HG03159 (cell line): ENCODE measurements at regions not wholly inside any gene's neighbourhood (a gene's known extent, or its start where the extent isn't known, plus 50 kb on each side); places are given as distances from the start of the nearest gene placed in this dataset.

Experiments
- ATAC-seq: cut with Tn5 transposase; IDR thresholded peaks from one replicate; pipeline ENCODE4 v1.9.1; 2021; ENCODE audit warnings: mild to moderate bottlenecking, moderate library complexity; ENCODE audit not compliant: unreplicated experiment

DNA sequence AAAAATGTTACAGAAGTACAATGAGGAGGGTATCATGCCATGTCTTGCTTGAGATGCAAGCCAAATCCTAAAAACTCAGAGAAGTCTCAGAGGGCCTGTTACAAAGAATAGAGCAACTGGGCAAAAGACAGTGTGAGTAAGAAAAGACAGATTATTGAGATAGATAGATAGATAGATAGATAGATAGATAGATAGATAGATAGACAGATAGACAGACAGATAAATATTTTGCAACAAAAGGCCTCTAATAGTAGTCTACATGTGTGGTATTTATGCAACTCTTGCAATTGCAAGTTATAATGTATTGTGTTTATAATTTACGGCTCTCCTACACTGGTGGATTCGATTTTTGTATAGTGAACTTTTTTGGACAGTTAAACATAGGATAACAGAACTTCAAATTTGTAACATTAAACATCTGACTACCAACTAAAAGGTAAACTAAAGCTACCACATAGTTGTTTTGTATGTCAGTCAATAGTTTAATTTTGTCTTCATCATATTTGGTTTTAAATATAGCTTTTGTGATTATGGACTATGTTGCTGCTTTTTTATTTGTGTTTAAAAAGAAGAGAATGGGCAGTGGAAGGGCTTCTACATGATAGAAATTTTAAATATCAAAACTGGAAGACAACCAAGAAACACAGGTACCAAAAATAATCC lies 740.7 kb upstream of the LRRTM4 start:
- ATAC-seq: no peak

DNA sequence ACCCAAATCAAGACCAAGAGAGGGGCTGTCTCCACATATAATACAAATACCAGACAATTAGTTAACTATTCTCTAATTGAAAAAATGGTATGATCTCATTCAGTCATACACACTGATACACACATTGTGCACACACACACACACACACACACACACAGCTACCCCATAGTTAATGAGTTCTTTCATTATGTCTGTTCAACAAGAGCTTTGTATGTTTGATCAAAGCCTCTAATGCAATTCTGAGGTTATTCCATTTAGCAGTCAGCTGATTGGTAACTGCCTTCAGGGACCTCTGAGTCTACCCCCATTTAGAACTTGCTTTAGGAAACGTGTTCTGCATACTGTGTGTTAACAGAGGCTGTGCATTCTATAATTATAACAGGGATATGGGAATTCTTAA lies 741.4 kb upstream of the LRRTM4 start:
- no peak for ATAC-seq

DNA sequence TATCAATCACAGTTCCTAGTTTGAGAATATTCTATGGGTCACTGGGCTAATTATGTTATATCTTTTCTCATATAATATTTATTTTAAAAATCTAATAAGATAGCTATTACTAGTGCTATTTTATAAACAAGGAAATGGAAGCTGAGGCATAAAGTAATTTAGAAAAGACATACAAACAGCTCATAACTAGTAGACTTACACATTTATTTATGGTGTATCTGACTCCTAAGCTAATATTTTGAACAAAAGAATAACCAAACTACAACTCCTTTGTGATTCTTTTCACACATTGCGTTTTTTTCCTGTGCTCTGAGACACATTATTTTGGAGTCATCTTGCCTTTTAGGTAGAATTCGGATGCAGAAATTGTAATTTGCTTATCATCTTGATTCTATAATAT lies 742.0 kb upstream of the LRRTM4 start:
- ATAC-seq: no peak

DNA sequence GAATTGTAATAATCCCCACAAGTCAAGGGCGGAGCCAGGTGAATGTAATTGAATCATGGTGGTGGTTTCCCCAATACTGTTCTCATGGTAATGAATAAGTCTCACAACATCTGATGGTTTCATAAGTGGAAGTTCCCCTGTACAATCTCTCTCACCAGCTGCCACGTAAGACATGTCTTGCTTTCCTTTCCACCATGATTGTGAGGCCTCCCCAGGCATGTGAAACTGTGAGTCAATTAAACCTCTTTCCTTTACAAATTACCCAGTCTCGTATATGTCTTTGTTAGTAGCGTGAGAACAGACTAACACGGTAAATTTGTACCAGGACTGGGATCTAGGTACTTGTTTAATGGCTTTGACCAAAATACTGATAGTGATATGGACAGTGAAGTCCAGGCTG lies 744.3 kb upstream of the REG3G start:
- ATAC-seq: no peak

DNA sequence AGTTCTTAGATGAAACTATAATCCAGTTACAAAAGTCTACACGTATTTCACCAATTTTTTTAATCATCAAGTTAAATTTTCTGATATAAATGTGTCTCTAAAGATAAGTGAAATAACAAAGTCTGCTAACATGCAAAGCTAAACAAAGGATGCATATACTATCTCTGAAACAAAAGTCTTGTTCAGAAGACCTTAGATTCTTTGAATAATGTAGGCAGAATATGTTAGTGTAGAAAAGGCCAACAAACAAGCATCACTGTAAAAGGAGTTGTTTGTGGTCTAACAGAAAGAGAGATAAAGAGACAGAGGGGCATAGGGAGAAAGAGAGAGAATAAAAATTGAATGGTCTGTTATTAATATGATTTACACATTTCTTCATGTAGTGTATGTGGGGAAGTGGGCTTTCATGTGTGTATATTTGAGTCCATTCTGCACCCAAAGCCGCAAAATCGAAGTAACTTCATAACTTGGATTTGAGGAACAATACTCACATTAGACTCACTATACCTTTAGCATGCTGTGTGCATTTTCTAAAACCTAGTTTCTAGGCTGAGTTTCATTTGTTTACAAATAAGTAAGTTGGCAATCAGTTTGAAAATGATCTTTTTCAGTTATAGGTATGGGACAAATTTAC lies 734.8 kb upstream of the REG3G start:
- no peak for ATAC-seq

DNA sequence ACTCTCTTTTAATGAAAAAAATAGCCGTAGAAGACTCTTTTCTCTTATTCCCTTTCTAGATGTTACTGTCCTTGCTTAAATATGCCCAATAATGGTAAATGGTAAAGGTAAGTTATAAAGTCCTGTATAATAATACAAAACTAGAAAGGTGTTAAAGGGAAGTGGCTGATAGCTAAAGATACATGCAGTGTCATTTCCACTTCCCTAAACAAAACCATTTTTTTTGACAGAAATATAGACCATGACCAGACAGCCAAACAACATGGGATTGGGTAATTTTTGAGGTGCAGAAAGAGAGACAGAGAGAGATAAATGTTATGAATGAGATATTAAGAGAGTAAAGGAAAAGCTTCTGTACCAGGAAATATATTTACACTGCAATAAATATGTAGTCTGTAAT lies 731.7 kb upstream of the REG3G start:
- ATAC-seq: no peak

DNA sequence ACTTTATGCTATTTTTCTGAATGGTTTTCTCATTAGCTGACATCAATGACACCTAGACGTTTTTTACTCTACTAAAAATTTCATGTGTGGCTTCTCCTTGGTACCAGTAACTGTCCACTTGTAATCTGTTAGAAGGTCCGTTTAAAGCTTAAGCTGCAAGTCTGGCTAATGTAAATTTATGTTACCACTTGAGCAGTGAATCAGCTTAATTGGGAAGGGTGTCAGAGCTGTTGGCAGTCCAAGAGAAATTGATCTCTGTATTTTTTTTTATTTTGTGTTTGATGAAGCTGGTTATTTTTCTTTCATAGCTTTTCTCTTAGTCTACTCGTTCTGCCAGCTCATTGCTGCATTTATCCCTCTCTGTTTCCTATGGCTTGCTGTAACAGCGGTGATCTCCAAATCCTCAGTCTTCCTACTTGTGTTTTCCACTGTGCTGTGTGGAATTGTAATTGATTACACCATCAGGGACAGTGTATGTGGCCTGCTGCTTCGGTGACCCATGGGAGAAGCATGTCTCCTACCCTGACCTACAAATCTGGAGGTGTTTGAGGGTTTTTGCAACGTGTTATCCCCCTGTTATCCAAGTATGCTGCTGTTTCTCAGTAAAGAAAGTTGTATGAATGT lies 724.2 kb upstream of the REG3G start:
- ATAC-seq: no peak

DNA sequence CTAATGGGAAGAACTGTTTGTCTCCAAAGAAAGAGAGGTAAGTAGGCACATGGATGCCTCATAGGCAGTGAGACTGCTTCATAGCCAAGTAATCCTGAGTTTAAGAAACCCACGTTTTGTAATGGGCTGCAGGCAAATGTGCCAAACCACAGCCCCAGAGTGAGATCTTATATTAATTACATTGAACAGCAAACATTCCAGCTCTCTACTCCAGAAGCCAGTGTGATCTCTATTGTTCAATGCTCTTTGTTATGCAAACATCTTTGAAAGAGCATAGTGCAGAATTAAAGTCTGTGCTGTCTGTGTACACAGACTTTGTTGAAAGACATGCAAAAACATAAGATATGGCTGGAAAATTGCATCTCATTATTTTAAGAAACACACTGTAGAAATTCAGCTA lies 720.8 kb upstream of the REG3G start:
- ATAC-seq: no peak

DNA sequence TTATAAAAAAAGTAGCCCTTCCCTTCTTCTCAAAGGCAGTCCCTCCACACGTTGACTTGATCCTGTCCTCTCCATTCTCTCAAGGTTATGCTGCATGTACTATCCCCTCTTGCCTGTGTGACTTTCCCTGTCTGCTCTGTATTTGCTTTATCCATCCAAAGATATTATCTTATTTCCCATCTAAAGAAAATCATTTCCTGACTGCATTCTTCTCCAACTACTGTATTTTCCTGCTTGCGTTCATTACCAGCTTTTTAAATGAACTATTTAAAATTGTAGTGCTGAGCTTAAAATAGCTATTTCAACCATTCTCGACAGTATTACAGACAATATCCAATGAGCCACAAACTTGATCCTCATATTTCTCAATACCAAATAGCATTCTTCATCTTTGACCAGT lies 716.0 kb upstream of the REG3G start:
- ATAC-seq: no peak

DNA sequence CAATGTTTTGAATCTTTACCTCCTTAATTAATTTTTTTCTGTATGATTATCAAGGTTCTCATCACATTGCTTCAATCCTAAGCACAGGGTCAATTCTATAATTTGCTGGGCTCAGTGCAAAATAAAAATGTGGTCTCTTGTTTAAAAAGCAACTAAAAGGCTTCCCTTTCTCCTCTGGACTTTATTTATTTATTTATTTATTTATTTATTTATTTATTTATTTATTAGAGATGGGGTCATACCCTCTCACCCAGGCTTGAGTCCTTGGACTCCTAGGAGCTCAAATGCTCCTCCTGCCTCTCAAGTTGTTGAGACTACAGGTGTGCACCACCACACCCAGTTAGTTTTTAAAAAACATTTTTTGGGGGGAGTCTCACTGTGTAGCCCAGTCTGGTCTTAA lies 710.1 kb upstream of the REG3G start:
- no peak for ATAC-seq

DNA sequence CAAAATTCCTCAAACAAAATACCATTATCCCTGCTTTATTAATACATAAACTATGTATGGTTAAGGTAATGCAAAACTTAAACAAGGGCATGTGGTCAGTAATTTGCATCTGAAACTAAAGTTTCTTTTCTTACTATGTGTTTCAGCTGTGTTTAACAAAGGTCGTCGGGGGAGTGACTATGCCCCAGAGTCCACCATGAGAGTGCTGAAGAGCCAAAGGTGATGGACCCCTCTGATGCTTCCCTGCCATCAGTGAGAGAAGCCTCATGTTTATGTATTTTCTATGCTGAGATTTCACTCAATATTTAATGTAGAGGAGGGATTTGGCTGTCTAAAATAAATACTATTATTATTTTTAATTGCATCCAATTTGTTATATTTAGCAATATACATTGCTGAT lies 707.2 kb upstream of the REG3G start:
- no peak for ATAC-seq

DNA sequence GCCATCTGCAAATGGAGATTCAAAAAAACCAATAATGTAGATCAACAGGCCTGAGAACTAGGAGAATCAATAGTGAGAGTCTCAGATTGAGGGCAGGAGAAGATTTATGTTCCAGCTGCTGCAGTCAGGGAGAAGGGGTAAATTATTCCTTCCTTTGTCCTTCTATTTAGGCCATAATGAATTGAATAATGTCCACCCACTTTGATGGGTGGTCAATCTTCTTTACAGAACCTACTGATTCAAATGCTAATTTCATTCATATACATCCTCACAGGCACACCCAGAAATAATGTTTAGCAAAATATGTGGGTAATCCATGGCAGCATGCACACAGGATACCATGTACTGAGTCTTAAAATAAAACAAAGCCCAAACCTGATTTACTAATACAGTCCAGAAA lies 695.3 kb upstream of the REG3G start:
- ATAC-seq: no peak

DNA sequence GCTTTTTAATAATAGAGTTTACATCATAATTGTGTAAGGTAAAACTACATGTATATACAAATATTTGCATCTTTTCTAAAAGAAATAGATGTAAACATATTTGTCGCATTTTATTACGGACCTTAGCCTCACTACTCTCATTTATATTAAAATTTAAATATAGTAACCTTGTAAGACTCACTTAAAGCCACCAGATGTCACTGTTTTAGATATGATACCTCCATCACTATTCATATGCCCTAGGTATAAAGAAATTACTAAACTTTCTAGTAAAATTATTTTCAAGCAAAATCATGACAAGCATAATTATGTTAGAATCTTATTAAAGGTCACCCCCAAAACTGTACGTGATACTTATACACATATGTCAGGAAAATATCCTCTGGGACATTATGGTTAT lies 674.3 kb upstream of the REG3G start:
- ATAC-seq: no peak

DNA sequence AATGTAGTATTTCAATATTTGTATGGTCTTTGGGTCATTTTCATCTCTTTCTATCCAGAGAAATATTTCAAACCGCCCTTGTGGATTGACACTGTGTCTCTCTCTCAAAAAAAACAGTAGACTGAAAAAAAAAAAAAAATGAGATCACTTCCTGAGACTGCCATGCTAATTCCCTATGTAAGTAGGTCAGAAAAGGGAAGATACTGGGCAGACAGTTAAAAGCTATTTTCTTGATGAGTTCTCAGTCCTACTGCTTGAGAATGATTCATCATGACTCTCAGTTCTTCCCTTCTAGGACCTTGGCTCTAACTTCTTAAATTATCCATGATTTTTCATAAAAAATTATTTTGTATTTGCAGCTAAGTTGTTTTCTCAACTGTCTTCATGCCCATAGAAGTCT lies 672.3 kb upstream of the REG3G start:
- ATAC-seq: no peak

DNA sequence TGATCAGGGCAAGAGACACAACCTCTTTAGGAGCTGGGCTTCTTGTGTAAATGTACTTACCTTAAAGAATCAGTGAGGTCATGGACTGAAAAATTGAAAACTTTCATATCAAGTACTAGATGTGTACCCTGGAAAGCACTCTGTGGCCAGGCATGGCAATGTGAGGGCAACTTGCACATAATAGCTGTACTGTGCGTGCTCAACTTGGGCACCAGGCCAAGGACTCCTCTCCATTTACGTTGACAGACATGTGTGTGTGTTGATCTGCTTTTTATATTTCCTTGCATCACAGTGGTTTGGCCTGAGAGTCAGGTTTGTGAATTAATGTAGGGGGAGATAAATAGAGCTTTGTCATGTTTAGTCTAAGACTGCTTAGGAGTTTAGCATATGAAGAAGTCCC lies 669.5 kb upstream of the REG3G start:
- ATAC-seq: no peak

DNA sequence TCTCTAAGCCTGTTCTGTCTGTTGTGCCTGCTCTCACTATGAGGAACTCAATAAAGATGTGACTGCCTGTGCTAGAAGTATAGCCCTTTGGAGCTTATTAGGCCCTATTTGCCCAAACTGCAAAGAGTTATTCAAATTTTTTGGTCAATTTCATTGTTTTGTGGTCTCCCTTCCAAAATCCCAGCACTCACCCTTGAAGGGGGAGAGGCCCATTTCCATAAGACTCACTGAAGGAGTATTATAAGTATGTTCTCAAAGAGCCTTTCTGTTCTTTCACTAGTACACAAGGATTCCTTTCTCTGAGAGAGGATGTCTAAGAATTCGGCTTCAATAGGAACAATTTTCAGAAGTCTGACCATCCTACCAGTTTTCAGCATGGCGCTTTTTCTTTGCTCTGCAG lies 641.9 kb upstream of the REG3G start:
- ATAC-seq: no peak

DNA sequence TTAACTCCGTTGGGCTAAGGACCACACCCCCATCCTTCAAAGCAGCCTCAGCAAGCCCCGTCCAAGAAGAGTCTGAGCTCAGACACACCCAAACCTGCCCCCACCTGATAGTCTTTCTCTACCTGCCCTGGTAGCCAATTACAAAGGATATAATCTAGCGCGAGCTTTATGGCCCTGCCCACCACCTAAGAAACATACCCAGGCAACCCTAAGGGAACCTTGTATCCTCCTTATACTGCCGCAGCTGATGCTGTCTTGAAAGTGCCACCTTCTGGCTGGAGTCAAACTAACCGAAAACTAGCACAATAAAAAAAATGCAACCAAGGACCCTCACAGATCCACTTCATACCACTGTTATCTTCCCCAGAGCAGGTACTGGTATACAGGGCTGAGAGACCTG lies 628.3 kb upstream of the REG3G start:
- ATAC-seq: no peak

DNA sequence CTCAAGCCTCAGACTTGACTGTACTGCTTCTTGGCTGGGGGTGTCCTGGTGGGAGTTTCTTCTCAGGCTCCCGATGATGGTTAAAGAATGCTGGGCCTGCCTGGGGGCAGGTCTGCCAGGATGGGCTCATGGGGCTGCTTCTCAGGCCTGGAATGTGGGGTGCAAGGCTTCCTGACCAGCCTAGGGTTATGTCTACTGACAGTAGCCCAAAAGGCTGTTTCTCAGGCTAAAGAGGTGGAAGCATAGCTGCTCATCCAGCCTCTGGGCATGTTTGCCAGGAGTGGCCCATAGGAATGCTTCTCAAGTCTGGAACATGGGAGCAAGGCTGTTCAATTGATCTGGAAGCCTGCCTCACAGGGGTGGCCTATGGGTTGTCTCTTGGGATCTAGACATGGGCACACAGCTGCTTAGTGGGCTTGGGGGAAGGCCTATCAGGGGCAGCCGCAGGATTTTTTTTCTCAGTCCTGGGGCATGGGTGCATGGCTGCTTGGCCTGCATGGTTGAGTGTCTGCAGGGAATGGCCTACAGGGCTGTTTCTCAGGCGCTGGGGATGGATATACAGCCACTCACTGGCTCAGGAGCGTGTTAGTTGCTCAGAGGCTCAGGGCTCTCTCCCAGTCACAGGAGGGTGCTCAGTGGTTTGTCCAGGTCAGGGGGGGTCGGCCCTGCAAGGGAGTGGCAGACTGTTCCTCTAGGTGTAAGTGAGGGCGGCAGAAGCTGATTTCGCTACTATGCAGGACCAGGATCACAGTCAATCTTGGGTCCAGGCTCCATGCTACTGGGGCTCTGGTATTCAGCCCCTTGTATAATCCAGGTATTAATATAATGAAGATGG lies 617.3 kb upstream of the REG3G start:
- ATAC-seq: no peak

DNA sequence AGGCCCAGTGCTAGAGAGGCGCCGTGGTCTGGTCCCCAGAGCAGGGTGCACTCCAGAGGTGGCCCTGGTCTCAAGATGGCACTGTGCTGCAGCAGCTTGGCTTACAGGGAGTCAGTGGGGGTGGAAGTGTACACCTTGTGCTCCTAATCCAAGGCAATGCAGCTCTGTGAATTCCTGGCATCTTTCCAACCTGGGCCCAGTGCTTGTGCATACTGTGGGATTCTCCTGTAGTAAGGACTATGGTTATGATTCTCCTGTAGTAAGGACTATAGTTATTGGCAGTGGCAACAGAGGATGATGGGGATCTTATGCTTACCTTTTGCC lies 616.7 kb upstream of the REG3G start:
- no peak for ATAC-seq

DNA sequence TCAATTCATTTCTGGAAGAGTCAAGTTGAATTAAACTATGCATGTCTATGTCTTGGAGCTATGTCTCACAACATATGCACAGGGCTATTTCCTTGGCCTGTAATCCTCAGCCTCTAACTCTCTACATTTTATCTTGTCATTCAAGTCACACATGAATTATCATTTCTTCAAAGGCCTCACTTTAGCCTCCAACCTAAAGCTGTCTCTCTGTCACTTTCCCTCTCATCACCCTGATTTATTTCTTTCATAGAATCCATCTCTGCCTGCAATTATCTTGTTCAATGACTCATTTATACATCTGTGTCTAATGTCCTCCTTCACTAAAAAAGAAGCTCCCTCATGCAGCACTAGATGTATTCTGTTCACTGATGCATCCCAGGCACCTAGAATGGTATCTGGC lies 614.2 kb upstream of the REG3G start:
- ATAC-seq: no peak

DNA sequence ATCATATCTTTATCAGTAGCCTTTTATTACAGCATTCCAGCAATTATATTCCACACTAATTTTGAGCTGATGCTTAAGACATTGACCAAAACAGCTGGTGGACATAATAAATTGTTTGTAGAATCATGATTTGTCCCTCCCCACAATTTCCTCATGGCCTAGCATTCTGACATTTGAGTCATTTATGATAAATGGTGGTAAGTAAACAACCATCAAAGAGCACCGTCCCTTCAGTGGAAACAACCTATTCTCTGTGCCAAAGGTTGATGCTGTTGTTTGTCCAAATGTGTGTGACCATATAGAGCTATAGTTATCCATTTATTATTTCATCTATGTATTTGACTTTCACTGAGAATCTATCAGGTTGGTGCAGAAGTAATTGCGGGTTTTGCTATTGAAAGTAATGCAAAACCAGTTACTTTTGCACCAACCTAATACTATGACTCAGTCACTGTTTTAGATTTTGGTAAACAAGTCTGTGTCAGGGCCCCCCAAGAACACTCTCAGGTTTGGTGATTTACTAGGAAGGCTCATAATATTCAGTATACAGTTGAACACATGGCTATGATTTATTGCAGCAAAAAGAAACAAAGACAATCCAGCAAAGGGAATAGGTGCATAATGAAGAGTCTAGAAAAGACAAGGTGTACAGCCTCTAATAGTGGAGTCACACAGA lies 608.7 kb upstream of the REG3G start:
- ATAC-seq: no peak
